BJ (cell line): ENCODE measurements at regions not wholly inside any gene's neighbourhood (a gene's known extent, or its start where the extent isn't known, plus 50 kb on each side); places are given as distances from the start of the nearest gene placed in this dataset.

Experiments
- CTCF ChIA-PET: fragments of 350-600 bp; formaldehyde crosslinking; extraction: SDS; loops from one replicate; lab custom pipeline; 2021; ENCODE audit warnings: antibody characterized with exemption, inconsistent platforms; lab: Yijun Ruan, JAX
- POLR2A ChIA-PET: fragments of 300-600 bp; sonication (Branson Sonifier 250); formaldehyde crosslinking; extraction: SDS; loops from one replicate; lab custom pipeline; 2021; ENCODE audit warnings: antibody characterized with exemption; lab: Charles Lee
- DNase-seq: peaks from one replicate; pipeline ENCODE4 v3.0.0-alpha.2; 2011; ENCODE audit warnings: low read depth
- H3K27me3 ChIP-seq: 2 replicates; pipeline ENCODE4 v1.6.0; 2011; ENCODE audit warnings: low read length; ENCODE audit not compliant: control insufficient read depth, insufficient read depth
- H3K36me3 ChIP-seq: 2 replicates; pipeline ENCODE4 v1.5.1; 2011; ENCODE audit warnings: low read length; ENCODE audit not compliant: control insufficient read depth, insufficient read depth
- H3K4me3 ChIP-seq: 2 replicates; pipeline ENCODE4 v1.5.1; 2011; ENCODE audit warnings: low read depth, mild to moderate bottlenecking, control low read depth, low read length
- CTCF ChIP-seq: IDR thresholded peaks from 2 replicates; pipeline ENCODE4 v1.5.1; 2011; ENCODE audit warnings: low read depth, mild to moderate bottlenecking, control low read depth, inconsistent platforms, low read length, moderate library complexity; ENCODE audit not compliant: insufficient read depth

- DNase-seq, result no peak
- ChIA-PET CTCF (interaction anchor here (0.9 to 2.8 kb wide), 3 partner anchors 103 to 356 kb away, joined by 3 to 17 read pairs (median 4); no protein-coding TSS in a partner anchor), POLR2A (no interaction called here)
- Histone ChIP-seq H3K36me3 (no peaks in the 10 kb centered on the region), H3K27me3 (peaks cover 1% of the 10 kb centered on the region; the same call in 1 of the 2 replicates), H3K4me3 (no peak overlapping the region)
- TF ChIP-seq CTCF, result no peak
Measured at GRCh38 chr11:100578831-100579311, 108.2 kb upstream of the ARHGAP42 start.

- H3K4me3 ChIP-seq, result no peak overlapping the region
- DNase-seq, result no peak
- CTCF ChIA-PET, result no interaction called here
- POLR2A ChIA-PET, result no interaction called here
- TF ChIP-seq CTCF, result no peak
- no peaks in the 10 kb centered on the region for H3K36me3 ChIP-seq
- peaks cover 1% of the 10 kb centered on the region; the same call in 1 of the 2 replicates for H3K27me3 ChIP-seq
Measured at GRCh38 chr11:100581318-100581717, 105.8 kb upstream of the ARHGAP42 start.

- no peak for TF ChIP-seq CTCF
- CTCF ChIA-PET, result no interaction called here
- no peaks in the 10 kb centered on the region for H3K36me3 ChIP-seq
- POLR2A ChIA-PET, result no interaction called here
- H3K4me3 ChIP-seq, result no peak overlapping the region
- peaks cover 1% of the 10 kb centered on the region; the same call in 1 of the 2 replicates for H3K27me3 ChIP-seq
- DNase-seq, result no peak
Measured at GRCh38 chr11:100584201-100584985, 102.7 kb upstream of the ARHGAP42 start.

- no peak for DNase-seq
- Histone ChIP-seq H3K27me3 (peaks cover 1% of the 10 kb centered on the region; the same call in 1 of the 2 replicates), H3K4me3 (no peak overlapping the region), H3K36me3 (no peaks in the 10 kb centered on the region)
- no peak for TF ChIP-seq CTCF
- ChIA-PET CTCF (no interaction called here), POLR2A (no interaction called here)
Measured at GRCh38 chr11:100585728-100586127, 101.4 kb upstream of the ARHGAP42 start.

GRCh38 chr11:100586361-100587101 lies 100.6 kb upstream of the ARHGAP42 start:
- no peak for TF ChIP-seq CTCF
- POLR2A ChIA-PET, result no interaction called here
- no peaks in the 10 kb centered on the region; the same call in 1 of the 2 replicates for H3K27me3 ChIP-seq
- CTCF ChIA-PET, result no interaction called here
- H3K4me3 ChIP-seq, result no peak overlapping the region
- no peaks in the 10 kb centered on the region for H3K36me3 ChIP-seq
- DNase-seq, result no peak
